ENCODE measurements at regions not wholly inside any gene's neighbourhood (a gene's known extent, or its start where the extent isn't known, plus 50 kb on each side); places are given as distances from the start of the nearest gene placed in this dataset.

DNA sequence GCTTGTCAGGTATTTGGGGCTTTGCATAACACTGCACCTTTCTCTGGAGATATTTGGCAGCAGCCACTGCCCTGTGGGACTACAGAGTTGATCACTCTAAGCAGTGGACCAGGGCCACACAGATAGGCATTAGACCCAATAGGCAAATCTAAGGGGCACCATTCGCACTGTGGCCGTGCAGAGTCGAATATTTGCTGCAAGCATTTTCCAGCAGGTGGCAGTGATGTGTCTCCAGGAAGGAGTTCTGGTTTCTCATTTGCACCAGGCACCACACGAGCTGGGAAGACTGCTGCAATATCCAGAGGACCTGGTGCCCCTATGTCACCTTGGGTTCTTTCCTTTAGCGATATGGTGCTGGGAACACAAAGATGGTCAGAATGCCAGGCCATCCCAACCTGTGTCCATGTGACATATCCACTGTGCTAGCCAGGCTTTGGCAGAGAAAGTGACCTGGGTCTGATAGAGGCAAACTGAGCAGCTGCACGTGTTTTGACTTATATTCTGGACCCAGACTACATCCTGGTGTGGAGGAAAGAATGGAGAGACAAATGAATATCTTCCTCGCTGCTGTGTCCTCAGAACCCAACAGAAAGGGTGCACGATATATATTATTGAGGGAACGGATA is 318.7 kb downstream of the BUD13 start:
- Histone ChIP-seq H3K27me3 (replicated peaks; ENCODE audit: control insufficient read depth, insufficient read depth, low read length) (no peaks in the 10 kb centered on the region; the same call in 1 of the 2 replicates), H3K4me3 (replicated peaks; ENCODE audit: low read depth, low read length) (no peak overlapping the region), H3K36me3 (ENCODE audit: control insufficient read depth, insufficient read depth, low read length) (no peaks in the 10 kb centered on the region)
- peak; percentile 67 for TF ChIP-seq CTCF (IDR thresholded peaks at IDR 0.05; ENCODE audit: insufficient read depth, low read length, poor library complexity, severe bottlenecking)
- no peak for DNase-seq (ENCODE audit: extremely low read depth, insufficient read length)

DNA sequence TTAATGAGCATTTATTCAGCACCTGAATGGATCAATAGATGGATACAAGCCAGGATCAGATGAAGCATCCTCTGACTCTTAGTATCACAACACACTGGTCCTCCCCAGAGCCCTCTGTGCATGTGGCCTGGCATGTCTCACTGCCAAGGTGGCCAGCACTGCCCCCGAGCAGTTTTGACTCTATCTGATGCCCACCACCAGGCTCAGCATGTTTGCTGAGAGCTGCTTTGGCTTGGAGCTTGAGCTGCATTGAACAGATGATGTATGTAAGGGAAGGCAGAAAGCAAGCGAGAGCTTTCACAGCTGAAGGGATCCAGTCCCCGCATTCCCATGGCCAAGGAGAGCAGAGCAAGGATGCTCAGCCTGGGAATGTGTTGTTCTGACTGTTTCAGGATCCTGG is 320.3 kb downstream of the BUD13 start:
- Histone ChIP-seq H3K27me3 (replicated peaks; ENCODE audit: control insufficient read depth, insufficient read depth, low read length) (no peaks in the 10 kb centered on the region; the same call in 1 of the 2 replicates), H3K4me3 (replicated peaks; ENCODE audit: low read depth, low read length) (no peak overlapping the region), H3K36me3 (ENCODE audit: control insufficient read depth, insufficient read depth, low read length) (no peaks in the 10 kb centered on the region)
- no peak for TF ChIP-seq CTCF (IDR thresholded peaks at IDR 0.05; ENCODE audit: insufficient read depth, low read length, poor library complexity, severe bottlenecking)
- no peak for DNase-seq (ENCODE audit: extremely low read depth, insufficient read length)

- Histone ChIP-seq H3K4me3 (replicated peaks; ENCODE audit: low read depth, low read length) (no peak overlapping the region), H3K27me3 (replicated peaks; ENCODE audit: control insufficient read depth, insufficient read depth, low read length) (no peaks in the 10 kb centered on the region; the same call in 1 of the 2 replicates), H3K36me3 (ENCODE audit: control insufficient read depth, insufficient read depth, low read length) (no peaks in the 10 kb centered on the region)
- no peak for DNase-seq (ENCODE audit: extremely low read depth, insufficient read length)
- no peak for TF ChIP-seq CTCF (IDR thresholded peaks at IDR 0.05; ENCODE audit: insufficient read depth, low read length, poor library complexity, severe bottlenecking)
Measured at GRCh38 chr11:116449522-116449921, 323.3 kb downstream of the BUD13 start.

DNA sequence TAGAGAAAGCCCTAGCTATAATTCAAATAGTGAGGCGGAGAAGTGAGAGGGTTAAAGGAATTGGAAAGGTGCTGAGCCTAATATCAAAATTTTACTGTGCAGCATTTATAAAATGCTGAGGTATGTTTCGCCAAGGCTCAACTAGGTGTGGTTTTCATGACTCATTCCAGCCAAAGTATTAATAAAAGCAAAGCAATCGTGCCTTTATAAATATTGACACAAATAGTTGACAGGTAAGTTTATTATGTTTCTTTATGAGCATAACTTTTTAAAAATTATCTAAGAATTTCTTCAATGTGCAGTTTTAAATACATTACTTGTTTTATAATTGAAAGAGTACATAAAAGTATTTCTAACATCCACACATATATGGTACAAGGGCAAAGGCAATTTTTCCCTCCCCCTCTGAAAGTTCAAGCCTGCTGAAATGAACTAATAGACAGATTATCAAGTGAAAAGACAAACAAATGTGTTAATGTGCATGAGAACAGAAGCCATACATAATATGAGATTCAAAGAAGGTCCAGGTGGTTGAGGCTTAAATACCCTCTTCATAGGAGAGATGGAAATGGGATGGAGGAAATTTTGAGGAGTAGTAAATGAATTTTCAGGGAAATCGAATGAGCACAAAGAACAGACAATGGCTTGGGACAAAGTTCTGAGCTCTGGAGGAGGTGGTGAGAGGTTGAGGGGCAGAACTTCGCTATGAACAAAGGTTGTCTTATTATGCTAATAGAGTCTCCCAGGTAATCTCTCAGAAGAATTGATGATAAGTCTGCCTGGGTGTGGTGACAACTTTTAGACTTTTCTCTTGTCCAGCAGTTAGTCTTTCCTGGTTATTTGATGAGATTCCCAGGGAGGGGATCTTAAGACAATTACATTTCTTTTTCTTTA is 326.5 kb downstream of the BUD13 start:
- no peak for TF ChIP-seq CTCF (IDR thresholded peaks at IDR 0.05; ENCODE audit: insufficient read depth, low read length, poor library complexity, severe bottlenecking)
- DNase-seq (ENCODE audit: extremely low read depth, insufficient read length) = no peak

DNA sequence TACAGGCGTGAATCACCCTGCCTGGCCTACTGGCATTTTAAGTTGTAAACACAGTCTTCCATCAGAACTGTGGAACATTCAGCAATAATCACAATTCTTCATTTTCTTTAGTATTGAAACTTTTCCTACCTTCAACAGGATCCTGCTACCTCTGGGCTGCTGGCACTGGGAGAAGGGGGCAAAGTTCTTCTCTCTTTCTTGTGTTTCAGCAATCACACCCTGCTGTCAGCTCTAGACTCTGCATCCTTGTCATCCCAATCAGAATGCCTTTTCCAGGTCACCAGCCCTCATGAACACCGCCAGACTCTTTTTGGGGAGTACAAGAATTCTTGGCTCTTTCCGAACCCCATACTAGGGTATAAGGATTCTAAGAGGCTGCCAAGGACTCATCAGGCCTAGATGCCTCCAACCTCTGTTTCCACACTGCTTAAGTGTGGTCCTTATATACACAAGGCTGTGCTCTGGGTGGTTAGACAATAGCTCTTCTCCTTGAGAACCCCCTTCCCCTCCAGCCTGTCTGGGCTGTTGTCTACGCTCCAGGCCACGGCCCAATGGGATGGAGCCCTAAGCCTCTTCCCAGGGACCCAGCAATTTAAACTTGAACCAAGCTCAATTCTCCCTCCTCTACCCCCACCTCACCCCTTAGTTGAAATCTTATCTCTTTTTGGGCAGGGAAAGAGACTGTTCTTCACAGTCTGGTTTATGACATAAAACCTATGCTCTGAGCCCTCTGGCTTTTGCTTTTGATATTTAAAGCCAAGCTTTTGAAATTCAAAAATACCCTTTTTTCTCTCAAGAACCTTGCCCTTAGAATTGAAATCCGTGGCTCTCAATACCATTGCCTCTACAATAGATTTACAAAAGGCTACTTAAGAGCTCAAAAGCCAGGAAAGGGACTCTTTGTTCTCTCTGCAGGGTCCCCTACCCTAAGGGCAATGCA is 327.4 kb downstream of the BUD13 start:
- no peak for TF ChIP-seq CTCF (IDR thresholded peaks at IDR 0.05; ENCODE audit: insufficient read depth, low read length, poor library complexity, severe bottlenecking)
- Histone ChIP-seq H3K27me3 (replicated peaks; ENCODE audit: control insufficient read depth, insufficient read depth, low read length) (peaks cover 1% of the 10 kb centered on the region; the same call in 1 of the 2 replicates), H3K36me3 (ENCODE audit: control insufficient read depth, insufficient read depth, low read length) (no peaks in the 10 kb centered on the region), H3K4me3 (replicated peaks; ENCODE audit: low read depth, low read length) (no peak overlapping the region)
- no peak for DNase-seq (ENCODE audit: extremely low read depth, insufficient read length)

More for the DNA sequence above, 326.5 kb downstream of the BUD13 start:
- Histone ChIP-seq H3K4me3 (replicated peaks; ENCODE audit: low read depth, low read length) (no peak overlapping the region), H3K36me3 (ENCODE audit: control insufficient read depth, insufficient read depth, low read length) (no peaks in the 10 kb centered on the region), H3K27me3 (replicated peaks; ENCODE audit: control insufficient read depth, insufficient read depth, low read length) (peaks cover 1% of the 10 kb centered on the region; the same call in 1 of the 2 replicates)
